Dermis microvascular lymphatic vessel endothelial cell (primary cell): ENCODE measurements at regions not wholly inside any gene's neighbourhood (a gene's known extent, or its start where the extent isn't known, plus 50 kb on each side); places are given as distances from the start of the nearest gene placed in this dataset.

Experiments
- DNase-seq, 2 donors: peaks; one replicate each; pipeline versions ENCODE4 v3.0.0 to v3.0.0-alpha.2; 2010; ENCODE audit warnings: low read depth in 2 of 2

GRCh38 chr3:35338186-35338585, 301.1 kb upstream of the ARPP21 start:
- DNase-seq: peak; percentile 51 to 69

GRCh38 chr3:35380196-35380595, 259.1 kb upstream of the ARPP21 start:
- DNase-seq: no peak

GRCh38 chr3:35383216-35383615, 256.1 kb upstream of the ARPP21 start:
- DNase-seq: peak; percentile 7 to 70

GRCh38 chr3:35383719-35384555, 255.4 kb upstream of the ARPP21 start:
- DNase-seq: peak; percentile 44 to 93

- DNase-seq: no peak
These were observed 254.1 kb upstream of the ARPP21 start for GRCh38 chr3:35385271-35385670.

GRCh38 chr3:35389907-35390306, 249.4 kb upstream of the ARPP21 start:
- DNase-seq: no peak

- no peak for DNase-seq
These were observed 247.1 kb upstream of the ARPP21 start for GRCh38 chr3:35392187-35392586.

GRCh38 chr3:35393901-35394799, 245.2 kb upstream of the ARPP21 start:
- no peak for DNase-seq

- DNase-seq: no peak
These were observed 244.4 kb upstream of the ARPP21 start for GRCh38 chr3:35394905-35395304.

GRCh38 chr3:35401671-35402070, 237.7 kb upstream of the ARPP21 start:
- no peak for DNase-seq

GRCh38 chr3:35404571-35404970, 234.8 kb upstream of the ARPP21 start:
- no peak for DNase-seq

GRCh38 chr3:35408882-35409281, 230.4 kb upstream of the ARPP21 start:
- no peak for DNase-seq

- no peak for DNase-seq
These were observed 229.3 kb upstream of the ARPP21 start for GRCh38 chr3:35409991-35410390.

GRCh38 chr3:35413483-35413882, 225.8 kb upstream of the ARPP21 start:
- DNase-seq: no peak

- DNase-seq: no peak
These were observed 222.2 kb upstream of the ARPP21 start for GRCh38 chr3:35417080-35417479.

GRCh38 chr3:35422101-35422500, 217.2 kb upstream of the ARPP21 start:
- DNase-seq: no peak

GRCh38 chr3:35422836-35423601, 216.3 kb upstream of the ARPP21 start:
- peak in 1 of 2 donors; percentile 73 for DNase-seq

- DNase-seq: no peak
These were observed 212.9 kb upstream of the ARPP21 start for GRCh38 chr3:35426366-35426958.

- DNase-seq: no peak
These were observed 201.9 kb upstream of the ARPP21 start for GRCh38 chr3:35437381-35437780.

GRCh38 chr3:35438101-35438500, 201.2 kb upstream of the ARPP21 start:
- DNase-seq: no peak

GRCh38 chr3:35439663-35440062, 199.7 kb upstream of the ARPP21 start:
- no peak for DNase-seq
